OCI-LY1 (cell line): ENCODE measurements at regions not wholly inside any gene's neighbourhood (a gene's known extent, or its start where the extent isn't known, plus 50 kb on each side); places are given as distances from the start of the nearest gene placed in this dataset.

Experiments used
- EZH2 ChIP-seq: fragments of 200-600 bp; sonication (generic), shearing (Covaris generic); IDR thresholded peaks from 2 replicates; pipeline ENCODE4 v1.8.0; 2017; ENCODE audit warnings: borderline replicate concordance, mixed run types, mild to moderate bottlenecking, antibody characterized with exemption, low read length, moderate library complexity, mixed read lengths
- TF ChIP-seq, protein P1 (sequence below): fragments of 200-600 bp; sonication (generic), shearing (Covaris generic); IDR thresholded peaks from 2 replicates; pipeline ENCODE4 v1.5.1; 2017; ENCODE audit warnings: mild to moderate bottlenecking, antibody characterized with exemption, low read length, moderate library complexity, mixed read lengths

DNA sequence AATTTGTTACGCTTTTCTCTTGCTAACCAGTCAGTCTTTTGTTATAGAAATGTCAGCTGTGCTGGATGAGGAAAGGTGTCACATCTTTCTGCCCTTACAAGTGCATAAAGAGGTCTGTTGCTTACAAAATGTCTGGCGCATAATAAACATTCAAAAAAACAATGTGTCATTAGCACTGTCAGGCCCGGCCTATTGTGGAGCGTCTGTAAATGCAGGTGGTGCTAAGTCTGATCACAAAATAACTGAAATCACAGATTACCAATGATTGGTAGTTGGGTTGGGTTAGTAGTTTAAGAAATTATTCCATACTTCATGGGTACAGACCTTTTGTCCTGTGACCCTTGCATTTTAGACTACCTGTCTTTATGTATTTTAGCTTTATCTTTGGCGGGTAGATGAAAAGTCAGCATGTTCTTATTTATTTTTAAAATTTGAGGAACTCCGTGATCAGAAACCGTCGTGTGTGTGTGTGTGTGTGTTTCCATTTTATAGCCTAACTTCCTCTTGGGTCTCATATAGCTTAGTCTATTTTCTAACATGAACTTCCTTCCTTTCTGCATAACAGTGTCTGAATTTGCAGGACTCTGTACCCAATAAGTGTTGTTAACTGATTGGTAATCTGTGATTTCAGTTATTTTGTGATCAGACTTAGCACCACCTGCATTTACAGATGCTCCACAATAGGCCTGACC, 88.1 kb upstream of the IFNGR1 start:
- TF ChIP-seq EZH2, result no peak
- TF ChIP-seq, protein P1, sequence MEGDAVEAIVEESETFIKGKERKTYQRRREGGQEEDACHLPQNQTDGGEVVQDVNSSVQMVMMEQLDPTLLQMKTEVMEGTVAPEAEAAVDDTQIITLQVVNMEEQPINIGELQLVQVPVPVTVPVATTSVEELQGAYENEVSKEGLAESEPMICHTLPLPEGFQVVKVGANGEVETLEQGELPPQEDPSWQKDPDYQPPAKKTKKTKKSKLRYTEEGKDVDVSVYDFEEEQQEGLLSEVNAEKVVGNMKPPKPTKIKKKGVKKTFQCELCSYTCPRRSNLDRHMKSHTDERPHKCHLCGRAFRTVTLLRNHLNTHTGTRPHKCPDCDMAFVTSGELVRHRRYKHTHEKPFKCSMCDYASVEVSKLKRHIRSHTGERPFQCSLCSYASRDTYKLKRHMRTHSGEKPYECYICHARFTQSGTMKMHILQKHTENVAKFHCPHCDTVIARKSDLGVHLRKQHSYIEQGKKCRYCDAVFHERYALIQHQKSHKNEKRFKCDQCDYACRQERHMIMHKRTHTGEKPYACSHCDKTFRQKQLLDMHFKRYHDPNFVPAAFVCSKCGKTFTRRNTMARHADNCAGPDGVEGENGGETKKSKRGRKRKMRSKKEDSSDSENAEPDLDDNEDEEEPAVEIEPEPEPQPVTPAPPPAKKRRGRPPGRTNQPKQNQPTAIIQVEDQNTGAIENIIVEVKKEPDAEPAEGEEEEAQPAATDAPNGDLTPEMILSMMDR, result no peak
